Keratinocyte (primary cell): ENCODE measurements at regions not wholly inside any gene's neighbourhood (a gene's known extent, or its start where the extent isn't known, plus 50 kb on each side); places are given as distances from the start of the nearest gene placed in this dataset.

Experiments used
- DNase-seq: peaks from one replicate; pipeline ENCODE4 v3.0.0-alpha.2; 2011; ENCODE audit warnings: low read depth, missing footprints, low spot score
- FAIRE-seq: peaks from 2 replicates; lab custom pipeline; 2011; peaks lifted over from hg19 to GRCh38; lab: Jason Lieb, UNC
- H2AFZ ChIP-seq: 2 replicates; pipeline ENCODE4 v1.6.0; 2012; ENCODE audit warnings: low read length, control low read depth, inconsistent platforms; ENCODE audit not compliant: control insufficient read depth
- H3K27ac ChIP-seq: 2 replicates; pipeline ENCODE4 v1.5.1; 2011; ENCODE audit warnings: low read length; ENCODE audit not compliant: control insufficient read depth, insufficient read depth
- H3K27me3 ChIP-seq: 3 replicates; pipeline ENCODE4 v1.6.0; 2011; ENCODE audit warnings: low read length; ENCODE audit not compliant: control insufficient read depth, insufficient read depth; ENCODE audit errors: extremely low read depth
- H3K36me3 ChIP-seq, 2 experiments: 2 replicates in 1 of 2; 3 replicates in 1 of 2; pipeline ENCODE4 v1.5.1; 2011; ENCODE audit warnings: low read length in 2 of 2, mild to moderate bottlenecking in 1 of 2; ENCODE audit not compliant: control insufficient read depth in 2 of 2, insufficient read depth in 2 of 2; ENCODE audit errors: extremely low read depth in 1 of 2
- H3K4me1 ChIP-seq: 3 replicates; pipeline ENCODE4 v1.5.1; 2011; ENCODE audit warnings: low read length; ENCODE audit not compliant: control insufficient read depth, insufficient read depth; ENCODE audit errors: extremely low read depth
- H3K4me2 ChIP-seq: 3 replicates; pipeline ENCODE4 v1.6.0; 2011; ENCODE audit warnings: low read depth, low read length; ENCODE audit not compliant: control insufficient read depth, insufficient read depth; ENCODE audit errors: extremely low read depth
- H3K4me3 ChIP-seq, 3 experiments: fragments of 200-600 bp in 1 of 3; sonication (generic) in 1 of 3; 2 replicates in 2 of 3; 3 replicates in 1 of 3; pipeline ENCODE4 v1.5.1; 2011 to 2016; ENCODE audit warnings: low read length in 3 of 3, mild to moderate bottlenecking in 3 of 3, control low read depth in 2 of 3, inconsistent platforms in 1 of 3, low read depth in 1 of 3, mixed read lengths in 1 of 3, mixed run types in 1 of 3, moderate library complexity in 1 of 3; ENCODE audit not compliant: control insufficient read depth in 2 of 3, insufficient read depth in 2 of 3; ENCODE audit errors: extremely low read depth in 1 of 3
- H3K79me2 ChIP-seq: 2 replicates; pipeline ENCODE4 v1.6.0; 2012; ENCODE audit warnings: low read length; ENCODE audit not compliant: control insufficient read depth, insufficient read depth
- H3K9ac ChIP-seq: 3 replicates; pipeline ENCODE4 v1.6.0; 2011; ENCODE audit warnings: low read length; ENCODE audit not compliant: control insufficient read depth, insufficient read depth; ENCODE audit errors: extremely low read depth
- H3K9me1 ChIP-seq: 3 replicates; pipeline ENCODE4 v1.6.0; 2011; ENCODE audit warnings: low read length; ENCODE audit not compliant: control insufficient read depth, insufficient read depth; ENCODE audit errors: extremely low read depth
- H3K9me3 ChIP-seq: 2 replicates; pipeline ENCODE4 v1.5.1; 2012; ENCODE audit warnings: low read depth, low read length; ENCODE audit not compliant: control insufficient read depth
- H4K20me1 ChIP-seq: 3 replicates; pipeline ENCODE4 v1.6.0; 2011; ENCODE audit warnings: low read length; ENCODE audit not compliant: control insufficient read depth, insufficient read depth; ENCODE audit errors: extremely low read depth
- CTCF ChIP-seq, 3 experiments: IDR thresholded peaks in 1 of 3; conservative IDR thresholded peaks in 1 of 3; optimal IDR thresholded peaks in 1 of 3; 2 replicates in 2 of 3; 3 replicates in 1 of 3; pipeline versions ENCODE3 to v1.5.1; 2011; ENCODE audit warnings: low read length in 3 of 3, mild to moderate bottlenecking in 3 of 3, moderate library complexity in 2 of 3, control low read depth in 1 of 3, inconsistent platforms in 1 of 3; ENCODE audit not compliant: insufficient read depth in 2 of 3; ENCODE audit errors: extremely low read depth in 1 of 3
- EZH2 ChIP-seq: IDR thresholded peaks from one replicate; pipeline ENCODE4 v1.6.1; 2012; ENCODE audit warnings: inconsistent platforms, mild to moderate bottlenecking, low read length, moderate library complexity
- dilution Hi-C: fragments of 300-500 bp; cut with MboI; formaldehyde crosslinking; loops from one replicate; pipeline ENCODE4 v1.7.0; 2020; ENCODE audit warnings: low sequenced_read_pairs; ENCODE audit not compliant: extremely low pct_ligation_motif_present

DNA sequence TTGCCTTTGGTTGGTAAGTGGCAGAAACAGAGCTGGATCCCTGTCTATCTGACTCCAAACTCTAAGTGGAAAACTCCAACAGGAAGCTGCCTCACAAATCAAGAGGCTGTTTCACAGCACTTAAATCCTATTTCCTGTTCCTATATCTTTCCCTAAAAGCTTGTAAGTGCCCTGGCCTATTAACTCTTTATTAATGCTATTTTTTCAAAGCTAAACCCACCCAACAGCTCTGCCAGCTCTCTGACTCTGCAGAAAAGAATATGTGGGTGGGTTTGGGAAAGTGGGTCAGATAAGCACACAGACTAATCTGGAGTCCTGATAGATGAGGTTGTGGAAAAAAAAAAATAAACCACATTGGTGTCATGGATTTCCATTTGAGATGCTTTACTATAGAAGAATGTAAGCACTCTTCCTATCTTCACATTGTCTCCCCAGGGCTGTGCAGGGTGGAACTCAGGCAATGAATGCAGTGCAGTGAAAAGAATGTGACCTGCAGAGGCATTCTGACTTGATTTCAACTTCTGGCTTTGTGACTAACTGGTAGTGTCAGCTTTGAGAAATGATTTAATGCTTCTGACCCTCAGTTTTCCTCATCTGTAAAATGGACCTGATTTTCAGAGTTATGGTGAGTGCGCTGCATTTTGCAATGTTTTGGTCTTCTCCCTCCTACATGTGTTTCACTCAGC is 125.6 kb downstream of the AASDHPPT start:
- Histone ChIP-seq H3K27ac (no peak overlapping the region), H3K9me1 (no peaks in the 10 kb centered on the region), H3K36me3 (no peaks in the 10 kb centered on the region), H3K9ac (no peak overlapping the region), H3K4me3 (no peak overlapping the region), H3K4me2 (no peak overlapping the region), H3K27me3 (no peaks in the 10 kb centered on the region), H3K79me2 (no peaks in the 10 kb centered on the region), H2AFZ (no peak overlapping the region), H3K4me1 (no peaks in the 10 kb centered on the region), H4K20me1 (no peaks in the 10 kb centered on the region), H3K9me3 (no peaks in the 10 kb centered on the region)
- FAIRE-seq, result no peak
- DNase-seq, result no peak
- dilution Hi-C loops, result no loop called here
- TF ChIP-seq EZH2 (no peak), CTCF (optimal IDR thresholded peaks at IDR 0.05 in 1 of 3, IDR thresholded peaks at IDR 0.05 in 1 of 3, conservative IDR thresholded peaks at IDR 0.05 in 1 of 3; ENCODE audit: extremely low read depth in 1 of 3, insufficient read depth in 2 of 3, low read length in 3 of 3) (no peak)

GRCh38 chr11:106208760-106209159 is 131.3 kb downstream of the AASDHPPT start:
- TF ChIP-seq EZH2 (no peak), CTCF (optimal IDR thresholded peaks at IDR 0.05 in 1 of 3, IDR thresholded peaks at IDR 0.05 in 1 of 3, conservative IDR thresholded peaks at IDR 0.05 in 1 of 3; ENCODE audit: extremely low read depth in 1 of 3, insufficient read depth in 2 of 3, low read length in 3 of 3) (no peak)
- no peak for FAIRE-seq
- no peaks in the 10 kb centered on the region for H3K9me1 ChIP-seq
- H3K79me2 ChIP-seq, result no peaks in the 10 kb centered on the region
- H3K27me3 ChIP-seq, result no peaks in the 10 kb centered on the region
- no peaks in the 10 kb centered on the region for H3K36me3 ChIP-seq
- no peak overlapping the region for H3K4me2 ChIP-seq
- no peaks in the 10 kb centered on the region for H3K9me3 ChIP-seq
- no peak for DNase-seq
- H3K9ac ChIP-seq, result no peak overlapping the region
- H3K4me3 ChIP-seq, result no peak overlapping the region
- no peaks in the 10 kb centered on the region for H4K20me1 ChIP-seq
- no peak overlapping the region for H2AFZ ChIP-seq
- dilution Hi-C loops, result no loop called here
- H3K27ac ChIP-seq, result no peak overlapping the region
- no peaks in the 10 kb centered on the region for H3K4me1 ChIP-seq
